Left ventricle myocardium inferior (tissue), 1 donor: ENCODE measurements at regions not wholly inside any gene's neighbourhood (a gene's known extent, or its start where the extent isn't known, plus 50 kb on each side); places are given as distances from the start of the nearest gene placed in this dataset.

Source experiments
- DNase-seq: peaks from one replicate; pipeline ENCODE4 v3.0.0-alpha.2; 2020
- H3K27ac ChIP-seq: fragments of 200-600 bp; replicated peaks from 2 replicates; pipeline ENCODE4 v1.8.0; 2021
- H3K27me3 ChIP-seq: fragments of 200-600 bp; 2 replicates; pipeline ENCODE4 v1.8.0; 2021; ENCODE audit warnings: low read depth
- H3K36me3 ChIP-seq: fragments of 200-600 bp; 2 replicates; pipeline ENCODE4 v1.8.0; 2021
- H3K4me1 ChIP-seq: fragments of 200-600 bp; 2 replicates; pipeline ENCODE4 v1.8.0; 2021
- H3K4me3 ChIP-seq: fragments of 200-600 bp; 2 replicates; pipeline ENCODE4 v1.8.0; 2021; ENCODE audit warnings: mild to moderate bottlenecking, moderate library complexity
- H3K9me3 ChIP-seq: fragments of 200-600 bp; replicated peaks from 2 replicates; pipeline ENCODE4 v1.8.0; 2021
- CTCF ChIP-seq: fragments of 200-600 bp; IDR thresholded peaks from 2 replicates; pipeline ENCODE4 v1.8.0; 2021; ENCODE audit warnings: antibody characterized with exemption, mild to moderate bottlenecking, borderline replicate concordance
- intact Hi-C: fragments of 100-400 bp; cut with micrococcal nuclease; formaldehyde crosslinking; loops from one replicate; pipeline ENCODE4 v1.11.0; 2022
- donor health status: DM: no; HTN: yes; CAD: no; lungs with severe emphysema.

DNA sequence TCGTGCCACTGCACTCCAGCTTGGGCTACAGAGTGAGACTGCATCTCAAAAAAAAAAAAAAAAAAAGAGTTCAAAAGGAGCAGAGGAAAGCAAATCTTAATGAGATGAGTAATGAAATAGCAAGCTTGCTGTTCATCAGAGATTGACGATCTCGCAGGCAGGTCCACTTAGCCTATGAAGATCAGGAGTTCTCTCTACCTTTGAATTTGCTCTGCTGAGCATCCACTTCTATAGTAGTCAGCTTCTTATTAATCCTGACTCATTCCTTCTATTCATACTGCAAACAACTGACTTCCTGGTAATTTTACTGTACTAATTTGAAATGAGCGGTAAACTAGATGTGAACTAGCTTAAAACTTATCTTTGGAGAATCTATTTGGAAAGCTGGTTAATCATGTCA lies 1014.6 kb downstream of the GATA3 start:
- Histone ChIP-seq H3K4me1 (no peaks in the 10 kb centered on the region), H3K27ac (no peak overlapping the region), H3K36me3 (no peaks in the 10 kb centered on the region), H3K27me3 (no peaks in the 10 kb centered on the region), H3K9me3 (peaks cover 6% of the 10 kb centered on the region), H3K4me3 (no peak overlapping the region)
- TF ChIP-seq CTCF = no peak
- intact Hi-C loops = no loop called here
- no peak for DNase-seq

GRCh38 chr10:9075420-9075819 lies 1020.9 kb downstream of the GATA3 start:
- H3K4me1 ChIP-seq = no peaks in the 10 kb centered on the region
- intact Hi-C loops = no loop called here
- no peak for TF ChIP-seq CTCF
- no peaks in the 10 kb centered on the region for H3K36me3 ChIP-seq
- peaks cover 9% of the 10 kb centered on the region for H3K9me3 ChIP-seq
- H3K27ac ChIP-seq = no peak overlapping the region
- no peak overlapping the region for H3K4me3 ChIP-seq
- H3K27me3 ChIP-seq = no peaks in the 10 kb centered on the region
- no peak for DNase-seq

GRCh38 chr10:9076066-9076465 lies 1021.6 kb downstream of the GATA3 start:
- TF ChIP-seq CTCF = no peak
- Histone ChIP-seq H3K4me1 (no peaks in the 10 kb centered on the region), H3K9me3 (peaks cover 5% of the 10 kb centered on the region), H3K36me3 (no peaks in the 10 kb centered on the region), H3K27me3 (no peaks in the 10 kb centered on the region), H3K27ac (no peak overlapping the region), H3K4me3 (no peak overlapping the region)
- intact Hi-C loops = no loop called here
- no peak for DNase-seq

GRCh38 chr10:9081253-9081652 lies 1026.8 kb downstream of the GATA3 start:
- Histone ChIP-seq H3K27me3 (no peaks in the 10 kb centered on the region), H3K4me1 (no peaks in the 10 kb centered on the region), H3K9me3 (peaks cover 9% of the 10 kb centered on the region), H3K27ac (no peak overlapping the region), H3K36me3 (no peaks in the 10 kb centered on the region), H3K4me3 (no peak overlapping the region)
- DNase-seq = no peak
- TF ChIP-seq CTCF = no peak
- intact Hi-C loops = no loop called here

- no peak for DNase-seq
- no peak overlapping the region for H3K4me3 ChIP-seq
- H3K27me3 ChIP-seq = no peaks in the 10 kb centered on the region
- no peak for TF ChIP-seq CTCF
- H3K9me3 ChIP-seq = peaks cover 9% of the 10 kb centered on the region
- H3K4me1 ChIP-seq = no peaks in the 10 kb centered on the region
- intact Hi-C loops = no loop called here
- no peak overlapping the region for H3K27ac ChIP-seq
- H3K36me3 ChIP-seq = no peaks in the 10 kb centered on the region
Measured at GRCh38 chr10:9081961-9082360, 1027.5 kb downstream of the GATA3 start.

- no peaks in the 10 kb centered on the region for H3K36me3 ChIP-seq
- H3K27ac ChIP-seq = no peak overlapping the region
- TF ChIP-seq CTCF = no peak
- peaks cover 4% of the 10 kb centered on the region for H3K27me3 ChIP-seq
- peaks cover 7% of the 10 kb centered on the region for H3K9me3 ChIP-seq
- intact Hi-C loops = no loop called here
- no peak for DNase-seq
- no peaks in the 10 kb centered on the region for H3K4me1 ChIP-seq
- H3K4me3 ChIP-seq = no peak overlapping the region
Measured at GRCh38 chr10:9091530-9092093, 1037.1 kb downstream of the GATA3 start.
